H9 (cell line): ENCODE measurements at regions not wholly inside any gene's neighbourhood (a gene's known extent, or its start where the extent isn't known, plus 50 kb on each side); places are given as distances from the start of the nearest gene placed in this dataset.

ENCODE experiments used
- DNase-seq: peaks from one replicate; pipeline ENCODE4 v3.0.0-alpha.2; 2017
- H2AFZ ChIP-seq: one replicate; pipeline ENCODE4 v1.6.1; 2013; ENCODE audit warnings: mild to moderate bottlenecking, low read length, control low read depth, moderate library complexity
- H2AK5ac ChIP-seq: 2 replicates; pipeline ENCODE4 v1.6.1; 2013; ENCODE audit warnings: low read length, control low read depth, mixed read lengths; ENCODE audit not compliant: insufficient read length
- H2BK120ac ChIP-seq: one replicate; pipeline ENCODE4 v1.6.1; 2013; ENCODE audit warnings: low read depth, mild to moderate bottlenecking, low read length, control low read depth, inconsistent platforms; ENCODE audit not compliant: poor library complexity, severe bottlenecking
- H2BK12ac ChIP-seq: 2 replicates; pipeline ENCODE4 v1.6.1; 2013; ENCODE audit warnings: low read length, control low read depth, mixed read lengths, low read depth; ENCODE audit not compliant: insufficient read length
- H2BK15ac ChIP-seq: 2 replicates; pipeline ENCODE4 v1.6.1; 2013; ENCODE audit warnings: low read depth, low read length, control low read depth
- H2BK20ac ChIP-seq: one replicate; pipeline ENCODE4 v1.6.1; 2013; ENCODE audit warnings: low read depth, mild to moderate bottlenecking, low read length, control low read depth, inconsistent platforms; ENCODE audit not compliant: poor library complexity, severe bottlenecking
- H2BK5ac ChIP-seq: 2 replicates; pipeline ENCODE4 v1.6.1; 2013; ENCODE audit warnings: low read length, control low read depth, mixed read lengths; ENCODE audit not compliant: insufficient read length
- H3K14ac ChIP-seq: 2 replicates; pipeline ENCODE4 v1.6.1; 2013; ENCODE audit warnings: low read length, control low read depth; ENCODE audit not compliant: insufficient read depth
- H3K18ac ChIP-seq: 2 replicates; pipeline ENCODE4 v1.6.1; 2013; ENCODE audit warnings: low read depth, mild to moderate bottlenecking, mixed read lengths, low read length, control low read depth; ENCODE audit not compliant: insufficient read length
- H3K23ac ChIP-seq: 2 replicates; pipeline ENCODE4 v1.6.1; 2013; ENCODE audit warnings: low read length, control low read depth, mixed read lengths, low read depth; ENCODE audit not compliant: insufficient read length
- H3K23me2 ChIP-seq: 2 replicates; pipeline ENCODE4 v1.6.1; 2013; ENCODE audit warnings: low read depth, mild to moderate bottlenecking, mixed read lengths, low read length, control low read depth; ENCODE audit not compliant: insufficient read length, poor library complexity, severe bottlenecking
- H3K27ac ChIP-seq: 2 replicates; pipeline ENCODE4 v1.5.1; 2013; ENCODE audit warnings: low read length, control low read depth, mixed read lengths, low read depth; ENCODE audit not compliant: insufficient read length
- H3K27me3 ChIP-seq: 2 replicates; pipeline ENCODE4 v1.6.1; 2013; ENCODE audit warnings: low read length, control low read depth, inconsistent platforms; ENCODE audit not compliant: insufficient read depth
- H3K4ac ChIP-seq: 2 replicates; pipeline ENCODE4 v1.6.1; 2013; ENCODE audit warnings: low read depth, mild to moderate bottlenecking, control low read depth, inconsistent platforms, low read length, moderate library complexity
- H3K4me1 ChIP-seq: 2 replicates; pipeline ENCODE4 v1.6.1; 2013; ENCODE audit warnings: low read length, control low read depth, inconsistent platforms; ENCODE audit not compliant: insufficient read depth
- H3K4me2 ChIP-seq: 2 replicates; pipeline ENCODE4 v1.6.1; 2013; ENCODE audit warnings: low read length, control low read depth, mixed read lengths; ENCODE audit not compliant: insufficient read length, insufficient read depth
- H3K56ac ChIP-seq: 2 replicates; pipeline ENCODE4 v1.6.1; 2013; ENCODE audit warnings: low read depth, mild to moderate bottlenecking, mixed read lengths, low read length, control low read depth; ENCODE audit not compliant: insufficient read length
- H3K79me1 ChIP-seq: 2 replicates; pipeline ENCODE4 v1.6.1; 2013; ENCODE audit warnings: low read depth, mild to moderate bottlenecking, moderate library complexity, low read length, control low read depth, inconsistent platforms; ENCODE audit not compliant: insufficient read depth, poor library complexity, severe bottlenecking
- H3K79me2 ChIP-seq: 2 replicates; pipeline ENCODE4 v1.6.1; 2013; ENCODE audit warnings: low read length, control low read depth, inconsistent platforms; ENCODE audit not compliant: insufficient read depth
- H3K9ac ChIP-seq: 2 replicates; pipeline ENCODE4 v1.6.1; 2013; ENCODE audit warnings: low read length, control low read depth, mixed read lengths; ENCODE audit not compliant: insufficient read length; ENCODE audit errors: extremely low read depth
- H3K9me3 ChIP-seq: one replicate; pipeline ENCODE4 v1.6.1; 2013; ENCODE audit warnings: low read depth, low read length, inconsistent platforms; ENCODE audit not compliant: control insufficient read depth
- H3T11ph ChIP-seq: one replicate; pipeline ENCODE4 v1.6.1; 2013; ENCODE audit warnings: mild to moderate bottlenecking, low read length, control low read depth, inconsistent platforms
- H4K20me1 ChIP-seq: one replicate; pipeline ENCODE4 v1.6.1; 2013; ENCODE audit not compliant: control insufficient read depth, insufficient read length, insufficient read depth
- H4K5ac ChIP-seq: 2 replicates; pipeline ENCODE4 v1.6.1; 2013; ENCODE audit warnings: low read depth, mild to moderate bottlenecking, mixed read lengths, low read length, control low read depth; ENCODE audit not compliant: insufficient read length
- H4K8ac ChIP-seq: replicated peaks from 2 replicates; pipeline ENCODE4 v1.6.1; 2013; ENCODE audit warnings: low read length, control low read depth, mixed read lengths, low read depth; ENCODE audit not compliant: insufficient read length
- H4K91ac ChIP-seq: 2 replicates; pipeline ENCODE4 v1.6.1; 2013; ENCODE audit warnings: low read depth, mild to moderate bottlenecking, moderate library complexity, mixed read lengths, low read length, control low read depth; ENCODE audit not compliant: insufficient read length
- H3K27ac Mint-ChIP-seq, 3 experiments: 2 replicates in 2 of 3; 3 replicates in 1 of 3; pipeline ENCODE4 v1.8.0; 2020 to 2021; ENCODE audit warnings: mixed read lengths in 3 of 3, mild to moderate bottlenecking in 1 of 3, moderate library complexity in 1 of 3
- H3K27me3 Mint-ChIP-seq: 2 replicates; pipeline ENCODE4 v1.8.0; 2021; ENCODE audit warnings: low read depth, mild to moderate bottlenecking, moderate library complexity, mixed read lengths
- H3K36me3 Mint-ChIP-seq, 3 experiments: 2 replicates in 2 of 3; 3 replicates in 1 of 3; pipeline ENCODE4 v1.8.0; 2020 to 2021; ENCODE audit warnings: low read depth in 3 of 3, mixed read lengths in 3 of 3; ENCODE audit not compliant: insufficient read depth in 1 of 3
- H3K4me1 Mint-ChIP-seq, 2 experiments: 2 replicates each; pipeline ENCODE4 v1.8.0; 2020; ENCODE audit warnings: mixed read lengths in 2 of 2
- H3K4me3 Mint-ChIP-seq, 2 experiments: 2 replicates in 1 of 2; 3 replicates in 1 of 2; pipeline ENCODE4 v1.8.0; 2020 to 2021; ENCODE audit warnings: mild to moderate bottlenecking in 2 of 2, mixed read lengths in 2 of 2, moderate library complexity in 1 of 2
- H3K9me3 Mint-ChIP-seq, 2 experiments: 2 replicates in 1 of 2; 3 replicates in 1 of 2; pipeline ENCODE4 v1.8.0; 2020; ENCODE audit warnings: mild to moderate bottlenecking in 2 of 2, mixed read lengths in 2 of 2, moderate library complexity in 1 of 2
- WGBS: extraction: QIAGEN DNeasy Blood & Tissue Kit; methylation state at CpG from one replicate; pipeline ENCODE4 v1.1.7; 2013; ENCODE audit warnings: missing lambda C conversion rate, low lambda C conversion rate, mixed read lengths; ENCODE audit not compliant: insufficient read length; ENCODE audit errors: extremely low coverage; 5-methylcytosine and 5-hydroxymethylcytosine counted together
- TF ChIP-seq, protein P1 (sequence below): fragments of 200-600 bp; sonication (generic); conservative IDR thresholded peaks from 3 replicates; pipeline ENCODE4 v1.8.0; 2021; ENCODE audit warnings: antibody characterized with exemption, mild to moderate bottlenecking

DNA sequence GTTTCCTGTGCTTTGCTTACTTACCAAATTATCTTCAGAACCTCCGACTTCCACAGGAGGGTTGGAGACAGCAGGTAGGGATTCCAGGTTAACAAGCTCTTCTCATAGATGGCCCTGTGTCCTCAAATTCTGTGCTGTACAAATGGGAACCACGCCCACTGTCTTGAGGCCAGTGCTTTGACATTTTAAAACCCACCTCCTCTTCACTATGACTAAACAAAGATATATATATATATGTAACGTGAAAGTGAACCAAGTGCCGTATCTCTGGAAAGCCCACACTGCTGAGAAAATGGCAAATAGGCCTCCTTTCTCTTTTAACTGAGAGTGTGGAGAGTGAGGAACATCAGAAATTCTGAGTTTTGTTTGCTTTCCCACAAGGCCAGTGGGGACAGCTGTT, 99.6 kb downstream of the ZBTB18 start:
- no peak overlapping the region for H3K18ac ChIP-seq
- H2AFZ ChIP-seq, result no peak overlapping the region
- no peak overlapping the region for H2BK20ac ChIP-seq
- H3K4me2 ChIP-seq, result no peak overlapping the region
- H3K27ac ChIP-seq, result no peak overlapping the region
- no peak overlapping the region for H3K56ac ChIP-seq
- no peak overlapping the region for H4K91ac ChIP-seq
- no CpG with 5 or more reads among the region's 4 CpGs for WGBS
- no peak overlapping the region for H3K23ac ChIP-seq
- no peaks in the 10 kb centered on the region for H3K9me3 ChIP-seq
- H3K9ac ChIP-seq, result no peak overlapping the region
- H3K23me2 ChIP-seq, result no peaks in the 10 kb centered on the region
- H3K9me3 Mint-ChIP-seq, result no peaks in the 10 kb centered on the region
- no peak overlapping the region for H3K4ac ChIP-seq
- no peak overlapping the region for H3K4me3 Mint-ChIP-seq
- H3K79me1 ChIP-seq, result no peaks in the 10 kb centered on the region
- no peak overlapping the region for H2AK5ac ChIP-seq
- H3K14ac ChIP-seq, result no peak overlapping the region
- H3K36me3 Mint-ChIP-seq, result no peaks in the 10 kb centered on the region
- no peak overlapping the region for H4K8ac ChIP-seq
- H3K79me2 ChIP-seq, result no peaks in the 10 kb centered on the region
- H2BK120ac ChIP-seq, result no peak overlapping the region
- no peak overlapping the region for H2BK12ac ChIP-seq
- no peaks in the 10 kb centered on the region for H4K20me1 ChIP-seq
- H4K5ac ChIP-seq, result no peak overlapping the region
- TF ChIP-seq, protein P1, sequence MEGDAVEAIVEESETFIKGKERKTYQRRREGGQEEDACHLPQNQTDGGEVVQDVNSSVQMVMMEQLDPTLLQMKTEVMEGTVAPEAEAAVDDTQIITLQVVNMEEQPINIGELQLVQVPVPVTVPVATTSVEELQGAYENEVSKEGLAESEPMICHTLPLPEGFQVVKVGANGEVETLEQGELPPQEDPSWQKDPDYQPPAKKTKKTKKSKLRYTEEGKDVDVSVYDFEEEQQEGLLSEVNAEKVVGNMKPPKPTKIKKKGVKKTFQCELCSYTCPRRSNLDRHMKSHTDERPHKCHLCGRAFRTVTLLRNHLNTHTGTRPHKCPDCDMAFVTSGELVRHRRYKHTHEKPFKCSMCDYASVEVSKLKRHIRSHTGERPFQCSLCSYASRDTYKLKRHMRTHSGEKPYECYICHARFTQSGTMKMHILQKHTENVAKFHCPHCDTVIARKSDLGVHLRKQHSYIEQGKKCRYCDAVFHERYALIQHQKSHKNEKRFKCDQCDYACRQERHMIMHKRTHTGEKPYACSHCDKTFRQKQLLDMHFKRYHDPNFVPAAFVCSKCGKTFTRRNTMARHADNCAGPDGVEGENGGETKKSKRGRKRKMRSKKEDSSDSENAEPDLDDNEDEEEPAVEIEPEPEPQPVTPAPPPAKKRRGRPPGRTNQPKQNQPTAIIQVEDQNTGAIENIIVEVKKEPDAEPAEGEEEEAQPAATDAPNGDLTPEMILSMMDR, result no peak
- H3K27ac Mint-ChIP-seq, result no peak overlapping the region
- H2BK5ac ChIP-seq, result no peak overlapping the region
- H3K4me1 Mint-ChIP-seq, result peaks cover 6% of the 10 kb centered on the region in 2 experiments
- no peaks in the 10 kb centered on the region; the same call in 1 of the 2 replicates for H3K4me1 ChIP-seq
- H2BK15ac ChIP-seq, result no peak overlapping the region
- H3K27me3 Mint-ChIP-seq, result peaks cover 1% of the 10 kb centered on the region; the same call in 1 of the 2 replicates
- H3K27me3 ChIP-seq, result no peaks in the 10 kb centered on the region
- no peak overlapping the region for H3T11ph ChIP-seq
- DNase-seq, result no peak
